SK-N-MC (cell line): ENCODE measurements at regions not wholly inside any gene's neighbourhood (a gene's known extent, or its start where the extent isn't known, plus 50 kb on each side); places are given as distances from the start of the nearest gene placed in this dataset.

Experiments used
- EZH2 ChIP-seq: fragments of 200-600 bp; sonication (generic); IDR thresholded peaks from one replicate; pipeline ENCODE4 v1.6.1; 2017; ENCODE audit warnings: antibody characterized with exemption
- POLR2AphosphoS5 ChIP-seq: IDR thresholded peaks from 2 replicates; pipeline ENCODE4 v1.6.1; 2012; ENCODE audit warnings: mild to moderate bottlenecking, low read depth, low read length, borderline replicate concordance

GRCh38 chrX:109847257-109848187, 114.5 kb upstream of the ACSL4 start:
- TF ChIP-seq POLR2AphosphoS5 (no peak), EZH2 (no peak)
